ENCODE measurements at regions not wholly inside any gene's neighbourhood (a gene's known extent, or its start where the extent isn't known, plus 50 kb on each side); places are given as distances from the start of the nearest gene placed in this dataset.

DNA sequence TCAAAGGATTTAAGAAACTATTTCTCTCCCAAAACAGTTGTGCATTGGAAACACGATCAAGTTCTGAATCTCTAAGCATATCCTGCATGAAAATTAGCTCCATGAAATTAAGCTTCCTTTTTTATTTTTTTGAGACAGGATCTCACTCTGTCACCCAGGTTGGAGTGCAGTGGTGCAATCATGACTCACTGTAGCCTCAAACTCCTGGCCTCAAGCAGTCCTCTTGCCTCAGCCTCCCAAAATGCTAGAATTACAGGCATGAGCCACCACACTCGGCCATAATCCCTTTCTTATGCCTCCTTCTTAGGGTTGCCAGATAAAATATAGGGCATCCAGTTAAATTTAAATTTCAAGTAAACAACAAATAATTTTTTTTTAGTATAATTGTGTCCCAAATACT, 124.4 kb downstream of the ARL4C start:
- peaks cover 41 to 62% of the 10 kb centered on the region in 2 experiments for H3K4me1 ChIP-seq (ENCODE audit: control insufficient read depth in 1 of 2, extremely low read depth in 1 of 2, insufficient read depth in 2 of 2, low read length in 2 of 2)
- WGBS (ENCODE audit: insufficient coverage), result 83% methylated on average over 1 of the region's 2 CpGs
- no peak overlapping the region for H3K4me3 ChIP-seq (ENCODE audit: control insufficient read depth in 1 of 2, extremely low read depth in 1 of 2, low read length in 1 of 2)
- Mint-ChIP-seq H3K9me3 (no peaks in the 10 kb centered on the region), H3K27me3 (no peaks in the 10 kb centered on the region), H3K4me1 (peaks cover 65 to 80% (median 77%) of the 10 kb centered on the region in 3 donors), H3K27ac (peak overlapping the region; percentile 91 to 96), H3K4me3 (peak overlapping the region; percentile 62 to 86 (median 69)), H3K36me3 (no peaks in the 10 kb centered on the region)
- DNase-seq (no peak), ATAC-seq (replicated peaks in 1 of 4) (no peak)
- H3K36me3 ChIP-seq (ENCODE audit: control insufficient read depth in 2 of 2, extremely low read depth in 1 of 2, insufficient read depth in 1 of 2, low read length in 1 of 2), result no peaks in the 10 kb centered on the region
- POLR2A ChIA-PET, result interaction anchor here (0.6 to 1.2 kb wide), 7 partner anchors 26 to 1025 kb away, joined by 3 to 15 read pairs (median 4); no protein-coding TSS in a partner anchor
- no peaks in the 10 kb centered on the region for H3K27me3 ChIP-seq (replicated peaks in 1 of 2; ENCODE audit: control insufficient read depth in 2 of 2, extremely low read depth in 1 of 2, insufficient read depth in 2 of 2, low read length in 1 of 2)
- no peaks in the 10 kb centered on the region for H3K9me3 ChIP-seq
- CTCF ChIA-PET, result no interaction called here
- H3K27ac ChIP-seq (ENCODE audit: low read length), result peak overlapping the region; percentile 8

DNA sequence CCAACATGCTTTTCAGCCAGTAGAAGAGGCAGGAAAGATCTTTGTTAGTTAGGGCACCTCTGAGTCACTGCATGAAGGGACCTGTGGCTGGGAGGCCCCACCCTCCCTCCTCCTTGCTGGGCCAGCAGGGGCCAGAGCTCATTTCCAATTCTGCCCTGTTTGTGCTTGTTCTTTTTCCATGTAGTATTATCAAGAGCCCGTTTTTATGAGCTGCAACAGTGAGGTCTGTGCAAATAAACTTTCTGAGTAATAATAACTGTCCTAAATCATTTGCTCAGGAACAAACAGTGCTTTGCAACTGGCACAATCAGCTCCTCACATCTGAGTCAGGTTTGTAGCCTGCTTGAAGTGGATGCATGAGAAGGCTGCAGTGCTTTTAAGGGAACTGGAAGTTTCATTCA, 128.0 kb downstream of the ARL4C start:
- H3K27ac ChIP-seq (ENCODE audit: low read length), result peak overlapping the region; percentile 62
- H3K4me1 ChIP-seq (ENCODE audit: control insufficient read depth in 1 of 2, extremely low read depth in 1 of 2, insufficient read depth in 2 of 2, low read length in 2 of 2), result peaks cover 51 to 65% of the 10 kb centered on the region in 2 experiments
- no peaks in the 10 kb centered on the region for H3K27me3 ChIP-seq (replicated peaks in 1 of 2; ENCODE audit: control insufficient read depth in 2 of 2, extremely low read depth in 1 of 2, insufficient read depth in 2 of 2, low read length in 1 of 2)
- WGBS (ENCODE audit: insufficient coverage), result no CpG with 5 or more reads among the region's 1 CpG
- peak; percentile 79 to 93 (median 90) for ATAC-seq (replicated peaks in 1 of 4)
- H3K9me3 ChIP-seq, result no peaks in the 10 kb centered on the region
- no peaks in the 10 kb centered on the region for H3K27me3 Mint-ChIP-seq
- H3K4me1 Mint-ChIP-seq, result peaks cover 75 to 78% (median 76%) of the 10 kb centered on the region in 3 donors
- H3K4me3 Mint-ChIP-seq, result peak overlapping the region in 1 of 3 donors; percentile 75
- peak in 23 of 35 experiments; percentile 7 to 61 (median 29) for DNase-seq
- POLR2A ChIA-PET, result interaction anchor here in 1 of 2 donors (0.6 to 0.8 kb wide), 5 partner anchors 29 to 128 kb away, joined by 3 to 6 read pairs (median 3); partner anchors contain the start of gene ARL4C
- H3K36me3 ChIP-seq (ENCODE audit: control insufficient read depth in 2 of 2, extremely low read depth in 1 of 2, insufficient read depth in 1 of 2, low read length in 1 of 2), result no peaks in the 10 kb centered on the region
- H3K36me3 Mint-ChIP-seq, result no peaks in the 10 kb centered on the region
- no peak overlapping the region for H3K4me3 ChIP-seq (ENCODE audit: control insufficient read depth in 1 of 2, extremely low read depth in 1 of 2, low read length in 1 of 2)
- H3K27ac Mint-ChIP-seq, result peak overlapping the region; percentile 94 to 96
- H3K9me3 Mint-ChIP-seq, result no peaks in the 10 kb centered on the region
- CTCF ChIA-PET, result interaction anchor here (0.6 to 1.6 kb wide), 4 partner anchors 86 to 232 kb away, joined by 4 to 6 read pairs (median 5); no protein-coding TSS in a partner anchor

GRCh38 chr2:234366891-234367290, 130.0 kb downstream of the ARL4C start:
- WGBS (ENCODE audit: insufficient coverage), result no CpG with 5 or more reads among the region's 2 CpGs
- H3K9me3 Mint-ChIP-seq, result no peaks in the 10 kb centered on the region
- no peak for DNase-seq
- no peaks in the 10 kb centered on the region for H3K36me3 Mint-ChIP-seq
- no peaks in the 10 kb centered on the region for H3K9me3 ChIP-seq
- no peaks in the 10 kb centered on the region for H3K27me3 ChIP-seq (replicated peaks in 1 of 2; ENCODE audit: control insufficient read depth in 2 of 2, extremely low read depth in 1 of 2, insufficient read depth in 2 of 2, low read length in 1 of 2)
- H3K4me3 Mint-ChIP-seq, result peak overlapping the region in 1 of 3 donors; percentile 71
- POLR2A ChIA-PET, result interaction anchor here in 1 of 2 donors (0.6 kb wide), 1 partner anchor 59 kb away, joined by 3 read pairs; no protein-coding TSS in a partner anchor
- H3K27ac ChIP-seq (ENCODE audit: low read length), result no peak overlapping the region
- CTCF ChIA-PET, result interaction anchor here in 1 of 2 donors (1.3 kb wide), 1 partner anchor 56 kb away, joined by 5 read pairs; no protein-coding TSS in a partner anchor
- no peak for ATAC-seq (replicated peaks in 1 of 4)
- peaks cover 61 to 67% (median 67%) of the 10 kb centered on the region in 3 donors for H3K4me1 Mint-ChIP-seq
- no peaks in the 10 kb centered on the region for H3K36me3 ChIP-seq (ENCODE audit: control insufficient read depth in 2 of 2, extremely low read depth in 1 of 2, insufficient read depth in 1 of 2, low read length in 1 of 2)
- H3K27ac Mint-ChIP-seq, result peak overlapping the region; percentile 87
- no peak overlapping the region for H3K4me3 ChIP-seq (ENCODE audit: control insufficient read depth in 1 of 2, extremely low read depth in 1 of 2, low read length in 1 of 2)
- peaks cover 35 to 47% of the 10 kb centered on the region in 2 experiments for H3K4me1 ChIP-seq (ENCODE audit: control insufficient read depth in 1 of 2, extremely low read depth in 1 of 2, insufficient read depth in 2 of 2, low read length in 2 of 2)
- no peaks in the 10 kb centered on the region for H3K27me3 Mint-ChIP-seq

GRCh38 chr2:234364661-234365060, 132.2 kb downstream of the ARL4C start:
- CTCF ChIA-PET, result no interaction called here
- ATAC-seq (replicated peaks in 1 of 4), result no peak
- WGBS (ENCODE audit: insufficient coverage), result 75% methylated on average over 4 of the region's 8 CpGs

GRCh38 chr2:234363647-234364294, 133.1 kb downstream of the ARL4C start:
- no peak overlapping the region for H3K27ac ChIP-seq (ENCODE audit: low read length)
- Mint-ChIP-seq H3K36me3 (peaks cover 12% of the 10 kb centered on the region), H3K4me1 (peaks cover 37 to 51% (median 40%) of the 10 kb centered on the region in 3 donors), H3K27me3 (no peaks in the 10 kb centered on the region), H3K4me3 (no peak overlapping the region), H3K27ac (no peak overlapping the region), H3K9me3 (peaks cover 4 to 11% (median 6%) of the 10 kb centered on the region in 3 donors)
- DNase-seq, result no peak
- no peaks in the 10 kb centered on the region for H3K9me3 ChIP-seq
- H3K4me1 ChIP-seq (ENCODE audit: control insufficient read depth in 1 of 2, extremely low read depth in 1 of 2, insufficient read depth in 2 of 2, low read length in 2 of 2), result peaks cover 23 to 24% of the 10 kb centered on the region in 2 experiments
- H3K36me3 ChIP-seq (ENCODE audit: control insufficient read depth in 2 of 2, extremely low read depth in 1 of 2, insufficient read depth in 1 of 2, low read length in 1 of 2), result no peaks in the 10 kb centered on the region
- H3K27me3 ChIP-seq (replicated peaks in 1 of 2; ENCODE audit: control insufficient read depth in 2 of 2, extremely low read depth in 1 of 2, insufficient read depth in 2 of 2, low read length in 1 of 2), result no peaks in the 10 kb centered on the region
- H3K4me3 ChIP-seq (ENCODE audit: control insufficient read depth in 1 of 2, extremely low read depth in 1 of 2, low read length in 1 of 2), result no peak overlapping the region
- ATAC-seq (replicated peaks in 1 of 4), result no peak
- ChIA-PET CTCF (no interaction called here), POLR2A (no interaction called here)
- WGBS (ENCODE audit: insufficient coverage), result 81% methylated on average over 7 of the region's 10 CpGs

More at GRCh38 chr2:234364661-234365060, 132.2 kb downstream of the ARL4C start:
- no peak overlapping the region for H3K27ac Mint-ChIP-seq
- peaks cover 0 to 4% (median 0%) of the 10 kb centered on the region in 3 donors for H3K9me3 Mint-ChIP-seq
- Histone ChIP-seq H3K4me3 (ENCODE audit: control insufficient read depth in 1 of 2, extremely low read depth in 1 of 2, low read length in 1 of 2) (no peak overlapping the region), H3K27me3 (replicated peaks in 1 of 2; ENCODE audit: control insufficient read depth in 2 of 2, extremely low read depth in 1 of 2, insufficient read depth in 2 of 2, low read length in 1 of 2) (no peaks in the 10 kb centered on the region), H3K36me3 (ENCODE audit: control insufficient read depth in 2 of 2, extremely low read depth in 1 of 2, insufficient read depth in 1 of 2, low read length in 1 of 2) (no peaks in the 10 kb centered on the region), H3K9me3 (no peaks in the 10 kb centered on the region), H3K27ac (ENCODE audit: low read length) (no peak overlapping the region), H3K4me1 (ENCODE audit: control insufficient read depth in 1 of 2, extremely low read depth in 1 of 2, insufficient read depth in 2 of 2, low read length in 2 of 2) (peaks cover 28% of the 10 kb centered on the region in 2 experiments)
- H3K4me1 Mint-ChIP-seq, result peaks cover 46 to 60% (median 49%) of the 10 kb centered on the region in 3 donors
- POLR2A ChIA-PET, result no interaction called here
- no peak for DNase-seq
- H3K4me3 Mint-ChIP-seq, result no peak overlapping the region
- no peaks in the 10 kb centered on the region for H3K27me3 Mint-ChIP-seq
- H3K36me3 Mint-ChIP-seq, result peaks cover 6% of the 10 kb centered on the region

- no peak overlapping the region for H3K4me3 Mint-ChIP-seq
- no peak overlapping the region for H3K27ac Mint-ChIP-seq
- H3K36me3 Mint-ChIP-seq, result peaks cover 12% of the 10 kb centered on the region
- Histone ChIP-seq H3K4me3 (ENCODE audit: control insufficient read depth in 1 of 2, extremely low read depth in 1 of 2, low read length in 1 of 2) (no peak overlapping the region), H3K36me3 (ENCODE audit: control insufficient read depth in 2 of 2, extremely low read depth in 1 of 2, insufficient read depth in 1 of 2, low read length in 1 of 2) (no peaks in the 10 kb centered on the region), H3K4me1 (ENCODE audit: control insufficient read depth in 1 of 2, extremely low read depth in 1 of 2, insufficient read depth in 2 of 2, low read length in 2 of 2) (peaks cover 16 to 19% of the 10 kb centered on the region in 2 experiments), H3K27me3 (replicated peaks in 1 of 2; ENCODE audit: control insufficient read depth in 2 of 2, extremely low read depth in 1 of 2, insufficient read depth in 2 of 2, low read length in 1 of 2) (no peaks in the 10 kb centered on the region), H3K27ac (ENCODE audit: low read length) (no peak overlapping the region), H3K9me3 (no peaks in the 10 kb centered on the region)
- ChIA-PET POLR2A (no interaction called here), CTCF (interaction anchor here (0.6 kb wide), 2 partner anchors 22 to 58 kb away, joined by 3 read pairs; no protein-coding TSS in a partner anchor)
- no peaks in the 10 kb centered on the region for H3K27me3 Mint-ChIP-seq
- WGBS (ENCODE audit: insufficient coverage), result 90% methylated on average over 2 of the region's 4 CpGs
- H3K4me1 Mint-ChIP-seq, result peaks cover 30 to 47% (median 33%) of the 10 kb centered on the region in 3 donors
- ATAC-seq (replicated peaks in 1 of 4) (no peak), DNase-seq (no peak)
- H3K9me3 Mint-ChIP-seq, result peaks cover 6 to 17% (median 6%) of the 10 kb centered on the region in 3 donors
Measured at GRCh38 chr2:234363011-234363487, 133.8 kb downstream of the ARL4C start.
